ENCODE measurements at regions not wholly inside any gene's neighbourhood (a gene's known extent, or its start where the extent isn't known, plus 50 kb on each side); places are given as distances from the start of the nearest gene placed in this dataset.

DNA sequence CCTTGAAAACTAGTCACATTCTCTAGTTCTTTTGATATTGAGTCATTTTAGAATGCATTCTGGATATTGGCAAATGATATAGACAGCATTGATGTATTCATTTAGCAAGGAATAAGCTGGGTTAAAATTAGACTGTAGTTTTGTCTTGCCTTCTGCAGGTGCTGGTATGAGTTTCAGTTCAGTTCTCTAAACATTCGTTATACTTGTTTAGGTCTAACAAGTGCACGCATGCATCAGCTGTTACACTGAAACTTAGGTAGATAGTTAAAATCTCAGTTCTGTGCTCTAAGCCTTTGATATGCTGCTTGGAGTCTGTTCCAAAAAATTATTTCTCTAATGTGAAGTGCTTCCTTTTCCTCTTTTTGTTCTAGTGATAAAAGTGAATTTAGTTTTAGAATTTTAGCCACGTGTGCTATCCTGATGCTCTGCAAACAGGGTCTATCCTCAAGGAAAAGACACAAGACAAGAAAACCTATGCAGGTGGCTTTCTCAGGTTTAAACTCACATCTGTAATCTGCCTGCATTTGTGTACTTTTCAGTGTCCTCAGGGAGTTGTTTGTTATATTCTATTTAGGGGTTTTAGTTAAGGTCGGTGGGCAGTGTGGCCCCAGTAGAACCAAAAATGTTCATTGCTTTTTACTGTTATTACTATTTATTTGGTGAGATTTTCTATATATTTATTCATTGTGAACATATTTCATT lies 409.0 kb downstream of the CDC14C start:
- RAD21 ChIA-PET (ENCODE audit: low non-redundant PET in 1 of 2, low total read pairs in 2 of 2, uncharacterized antibody in 2 of 2, unreplicated experiment in 2 of 2): no interaction called here
- DNase-seq (ENCODE audit: low read depth, low spot score) (no peak), ATAC-seq (no peak)
- Histone ChIP-seq H3K79me2 (ENCODE audit: insufficient read depth, low read length) (no peaks in the 10 kb centered on the region), H2AFZ (ENCODE audit: low read depth, low read length, poor library complexity, severe bottlenecking) (no peak overlapping the region), H3K4me2 (ENCODE audit: low read length) (no peak overlapping the region), H3K4me1 (ENCODE audit: control insufficient read depth in 1 of 2, insufficient read depth in 2 of 2, low read length in 2 of 2) (no peaks in the 10 kb centered on the region), H3K9me2 (ENCODE audit: insufficient read depth) (no peaks in the 10 kb centered on the region), H4K20me1 (ENCODE audit: insufficient read depth) (no peaks in the 10 kb centered on the region), H3K4me3 (replicated peaks in 1 of 2; ENCODE audit: low read depth in 1 of 2, low read length in 2 of 2) (no peak overlapping the region), H3K9me3 (ENCODE audit: control insufficient read depth in 1 of 2, insufficient read depth in 1 of 2, low read depth in 1 of 2, low read length in 2 of 2) (peaks cover 10 to 24% of the 10 kb centered on the region in 2 experiments; a peak in 2 of 4 replicates), H3K27me3 (ENCODE audit: insufficient read depth, low read length) (no peaks in the 10 kb centered on the region), H3K36me3 (ENCODE audit: control insufficient read depth in 1 of 2, insufficient read depth in 2 of 2, low read length in 2 of 2) (no peaks in the 10 kb centered on the region), H3K27ac (ENCODE audit: low read depth, low read length) (no peak overlapping the region), H3K9ac (ENCODE audit: low read length) (no peak overlapping the region)
- POLR2A ChIA-PET: no interaction called here
- TF ChIP-seq TCF7L2 (IDR thresholded peaks at IDR 0.05; ENCODE audit: borderline replicate concordance, extremely low read depth, insufficient read depth, insufficient read length) (no peak), EZH2phosphoT487 (IDR thresholded peaks at IDR 0.05; ENCODE audit: borderline replicate concordance) (no peak), YY1 (IDR thresholded peaks at IDR 0.05; ENCODE audit: extremely low read depth, insufficient replicate concordance, low read depth, low read length) (no peak), POLR2A (IDR thresholded peaks at IDR 0.05; ENCODE audit: borderline replicate concordance, extremely low read depth, insufficient read depth, insufficient read length) (no peak), FOSL1 (IDR thresholded peaks at IDR 0.05; ENCODE audit: low read depth) (no peak), RAD21 (IDR thresholded peaks at IDR 0.05; ENCODE audit: low read depth) (no peak), EZH2 (IDR thresholded peaks at IDR 0.05) (no peak), MAX (IDR thresholded peaks at IDR 0.05) (no peak), ELF1 (IDR thresholded peaks at IDR 0.05; ENCODE audit: borderline replicate concordance, low read depth) (no peak), ZFX (IDR thresholded peaks at IDR 0.05) (no peak), JUND (IDR thresholded peaks at IDR 0.05) (no peak), EGR1 (IDR thresholded peaks at IDR 0.05; ENCODE audit: low read depth) (no peak), CBX3 (IDR thresholded peaks at IDR 0.05; ENCODE audit: low read depth) (no peak), POLR2AphosphoS5 (IDR thresholded peaks at IDR 0.05; ENCODE audit: low read depth, low read length) (no peak), ZNF274 (IDR thresholded peaks at IDR 0.05; ENCODE audit: low read depth, low read length) (no peak), SRF (IDR thresholded peaks at IDR 0.05; ENCODE audit: low read depth) (no peak)
- TF ChIP-seq, protein P1, sequence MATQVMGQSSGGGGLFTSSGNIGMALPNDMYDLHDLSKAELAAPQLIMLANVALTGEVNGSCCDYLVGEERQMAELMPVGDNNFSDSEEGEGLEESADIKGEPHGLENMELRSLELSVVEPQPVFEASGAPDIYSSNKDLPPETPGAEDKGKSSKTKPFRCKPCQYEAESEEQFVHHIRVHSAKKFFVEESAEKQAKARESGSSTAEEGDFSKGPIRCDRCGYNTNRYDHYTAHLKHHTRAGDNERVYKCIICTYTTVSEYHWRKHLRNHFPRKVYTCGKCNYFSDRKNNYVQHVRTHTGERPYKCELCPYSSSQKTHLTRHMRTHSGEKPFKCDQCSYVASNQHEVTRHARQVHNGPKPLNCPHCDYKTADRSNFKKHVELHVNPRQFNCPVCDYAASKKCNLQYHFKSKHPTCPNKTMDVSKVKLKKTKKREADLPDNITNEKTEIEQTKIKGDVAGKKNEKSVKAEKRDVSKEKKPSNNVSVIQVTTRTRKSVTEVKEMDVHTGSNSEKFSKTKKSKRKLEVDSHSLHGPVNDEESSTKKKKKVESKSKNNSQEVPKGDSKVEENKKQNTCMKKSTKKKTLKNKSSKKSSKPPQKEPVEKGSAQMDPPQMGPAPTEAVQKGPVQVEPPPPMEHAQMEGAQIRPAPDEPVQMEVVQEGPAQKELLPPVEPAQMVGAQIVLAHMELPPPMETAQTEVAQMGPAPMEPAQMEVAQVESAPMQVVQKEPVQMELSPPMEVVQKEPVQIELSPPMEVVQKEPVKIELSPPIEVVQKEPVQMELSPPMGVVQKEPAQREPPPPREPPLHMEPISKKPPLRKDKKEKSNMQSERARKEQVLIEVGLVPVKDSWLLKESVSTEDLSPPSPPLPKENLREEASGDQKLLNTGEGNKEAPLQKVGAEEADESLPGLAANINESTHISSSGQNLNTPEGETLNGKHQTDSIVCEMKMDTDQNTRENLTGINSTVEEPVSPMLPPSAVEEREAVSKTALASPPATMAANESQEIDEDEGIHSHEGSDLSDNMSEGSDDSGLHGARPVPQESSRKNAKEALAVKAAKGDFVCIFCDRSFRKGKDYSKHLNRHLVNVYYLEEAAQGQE (IDR thresholded peaks at IDR 0.05; ENCODE audit: low read depth): no peak
- TF ChIP-seq, protein P2, sequence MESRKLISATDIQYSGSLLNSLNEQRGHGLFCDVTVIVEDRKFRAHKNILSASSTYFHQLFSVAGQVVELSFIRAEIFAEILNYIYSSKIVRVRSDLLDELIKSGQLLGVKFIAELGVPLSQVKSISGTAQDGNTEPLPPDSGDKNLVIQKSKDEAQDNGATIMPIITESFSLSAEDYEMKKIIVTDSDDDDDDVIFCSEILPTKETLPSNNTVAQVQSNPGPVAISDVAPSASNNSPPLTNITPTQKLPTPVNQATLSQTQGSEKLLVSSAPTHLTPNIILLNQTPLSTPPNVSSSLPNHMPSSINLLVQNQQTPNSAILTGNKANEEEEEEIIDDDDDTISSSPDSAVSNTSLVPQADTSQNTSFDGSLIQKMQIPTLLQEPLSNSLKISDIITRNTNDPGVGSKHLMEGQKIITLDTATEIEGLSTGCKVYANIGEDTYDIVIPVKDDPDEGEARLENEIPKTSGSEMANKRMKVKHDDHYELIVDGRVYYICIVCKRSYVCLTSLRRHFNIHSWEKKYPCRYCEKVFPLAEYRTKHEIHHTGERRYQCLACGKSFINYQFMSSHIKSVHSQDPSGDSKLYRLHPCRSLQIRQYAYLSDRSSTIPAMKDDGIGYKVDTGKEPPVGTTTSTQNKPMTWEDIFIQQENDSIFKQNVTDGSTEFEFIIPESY (IDR thresholded peaks at IDR 0.05; ENCODE audit: extremely low read depth, insufficient replicate concordance, low read length): no peak
- TF ChIP-seq, protein P3, sequence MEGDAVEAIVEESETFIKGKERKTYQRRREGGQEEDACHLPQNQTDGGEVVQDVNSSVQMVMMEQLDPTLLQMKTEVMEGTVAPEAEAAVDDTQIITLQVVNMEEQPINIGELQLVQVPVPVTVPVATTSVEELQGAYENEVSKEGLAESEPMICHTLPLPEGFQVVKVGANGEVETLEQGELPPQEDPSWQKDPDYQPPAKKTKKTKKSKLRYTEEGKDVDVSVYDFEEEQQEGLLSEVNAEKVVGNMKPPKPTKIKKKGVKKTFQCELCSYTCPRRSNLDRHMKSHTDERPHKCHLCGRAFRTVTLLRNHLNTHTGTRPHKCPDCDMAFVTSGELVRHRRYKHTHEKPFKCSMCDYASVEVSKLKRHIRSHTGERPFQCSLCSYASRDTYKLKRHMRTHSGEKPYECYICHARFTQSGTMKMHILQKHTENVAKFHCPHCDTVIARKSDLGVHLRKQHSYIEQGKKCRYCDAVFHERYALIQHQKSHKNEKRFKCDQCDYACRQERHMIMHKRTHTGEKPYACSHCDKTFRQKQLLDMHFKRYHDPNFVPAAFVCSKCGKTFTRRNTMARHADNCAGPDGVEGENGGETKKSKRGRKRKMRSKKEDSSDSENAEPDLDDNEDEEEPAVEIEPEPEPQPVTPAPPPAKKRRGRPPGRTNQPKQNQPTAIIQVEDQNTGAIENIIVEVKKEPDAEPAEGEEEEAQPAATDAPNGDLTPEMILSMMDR (IDR thresholded peaks at IDR 0.05 in 2 of 3, conservative IDR thresholded peaks at IDR 0.05 in 1 of 3; ENCODE audit: borderline replicate concordance in 1 of 3, insufficient read depth in 1 of 3, low read depth in 2 of 3, low read length in 2 of 3): no peak
- intact Hi-C loops (cut with micrococcal nuclease): no loop called here
- BruUV-seq (replicated peaks): no TSS peak
- CTCF ChIA-PET: no interaction called here
